ENCODE measurements at regions not wholly inside any gene's neighbourhood (a gene's known extent, or its start where the extent isn't known, plus 50 kb on each side); places are given as distances from the start of the nearest gene placed in this dataset.

- Histone ChIP-seq H3K9me3 (ENCODE audit: insufficient read depth, low read length) (no peaks in the 10 kb centered on the region), H3K9ac (ENCODE audit: low read length) (no peak overlapping the region)
Observed at GRCh38 chr15:52923626-52924025, 133.5 kb upstream of the ONECUT1 start.

GRCh38 chr15:52922871-52923270, 132.7 kb upstream of the ONECUT1 start:
- Histone ChIP-seq H4K20me1 (ENCODE audit: low read depth, low read length) (no peaks in the 10 kb centered on the region), H3K4me3 (ENCODE audit: insufficient read depth, low read length, poor library complexity, severe bottlenecking) (no peak overlapping the region), H3K27me3 (ENCODE audit: low read length) (no peaks in the 10 kb centered on the region), H2AFZ (ENCODE audit: low read depth, low read length, severe bottlenecking) (no peak overlapping the region), H3K79me2 (ENCODE audit: insufficient read depth, low read length) (no peaks in the 10 kb centered on the region), H3K4me2 (ENCODE audit: low read depth, low read length, poor library complexity, severe bottlenecking) (no peak overlapping the region), H3K27ac (ENCODE audit: low read depth, low read length) (no peak overlapping the region), H3K36me3 (ENCODE audit: low read length) (no peaks in the 10 kb centered on the region), H3K9me3 (ENCODE audit: insufficient read depth, low read length) (no peaks in the 10 kb centered on the region), H3K9me2 (replicated peaks; ENCODE audit: insufficient read depth, low read length) (no peaks in the 10 kb centered on the region), H3K9ac (ENCODE audit: low read length) (no peak overlapping the region), H3F3A (ENCODE audit: insufficient read depth) (no peaks in the 10 kb centered on the region)
- TF ChIP-seq CTCF (IDR thresholded peaks at IDR 0.05; ENCODE audit: insufficient read depth, low read length, poor library complexity, severe bottlenecking) (no peak), EZH2phosphoT487 (conservative IDR thresholded peaks at IDR 0.05; ENCODE audit: low read length) (no peak)

More at GRCh38 chr15:52923626-52924025, 133.5 kb upstream of the ONECUT1 start:
- H3K4me2 ChIP-seq (ENCODE audit: low read depth, low read length, poor library complexity, severe bottlenecking) = no peak overlapping the region
- no peaks in the 10 kb centered on the region for H3K36me3 ChIP-seq (ENCODE audit: low read length)
- H3K4me3 ChIP-seq (ENCODE audit: insufficient read depth, low read length, poor library complexity, severe bottlenecking) = no peak overlapping the region
- no peaks in the 10 kb centered on the region for H3K27me3 ChIP-seq (ENCODE audit: low read length)
- H4K20me1 ChIP-seq (ENCODE audit: low read depth, low read length) = no peaks in the 10 kb centered on the region
- no peaks in the 10 kb centered on the region for H3F3A ChIP-seq (ENCODE audit: insufficient read depth)
- no peaks in the 10 kb centered on the region for H3K9me2 ChIP-seq (replicated peaks; ENCODE audit: insufficient read depth, low read length)
- TF ChIP-seq EZH2phosphoT487 (conservative IDR thresholded peaks at IDR 0.05; ENCODE audit: low read length) = no peak
- no peak for TF ChIP-seq CTCF (IDR thresholded peaks at IDR 0.05; ENCODE audit: insufficient read depth, low read length, poor library complexity, severe bottlenecking)
- no peak overlapping the region for H2AFZ ChIP-seq (ENCODE audit: low read depth, low read length, severe bottlenecking)
- no peak overlapping the region for H3K27ac ChIP-seq (ENCODE audit: low read depth, low read length)
- no peaks in the 10 kb centered on the region for H3K79me2 ChIP-seq (ENCODE audit: insufficient read depth, low read length)

- Histone ChIP-seq H3K4me3 (ENCODE audit: insufficient read depth, low read length, poor library complexity, severe bottlenecking) (no peak overlapping the region), H4K20me1 (ENCODE audit: low read depth, low read length) (no peaks in the 10 kb centered on the region)
Observed at GRCh38 chr15:52912172-52912571, 122.0 kb upstream of the ONECUT1 start.

More at GRCh38 chr15:52912172-52912571, 122.0 kb upstream of the ONECUT1 start:
- no peaks in the 10 kb centered on the region for H3K36me3 ChIP-seq (ENCODE audit: low read length)
- TF ChIP-seq CTCF (IDR thresholded peaks at IDR 0.05; ENCODE audit: insufficient read depth, low read length, poor library complexity, severe bottlenecking) (no peak), EZH2phosphoT487 (conservative IDR thresholded peaks at IDR 0.05; ENCODE audit: low read length) (no peak)
- H3F3A ChIP-seq (ENCODE audit: insufficient read depth) = no peaks in the 10 kb centered on the region
- H3K9ac ChIP-seq (ENCODE audit: low read length) = no peak overlapping the region
- H2AFZ ChIP-seq (ENCODE audit: low read depth, low read length, severe bottlenecking) = no peak overlapping the region
- no peaks in the 10 kb centered on the region for H3K9me2 ChIP-seq (replicated peaks; ENCODE audit: insufficient read depth, low read length)
- no peak overlapping the region for H3K4me2 ChIP-seq (ENCODE audit: low read depth, low read length, poor library complexity, severe bottlenecking)
- no peaks in the 10 kb centered on the region for H3K9me3 ChIP-seq (ENCODE audit: insufficient read depth, low read length)
- no peak overlapping the region for H3K27ac ChIP-seq (ENCODE audit: low read depth, low read length)
- H3K27me3 ChIP-seq (ENCODE audit: low read length) = no peaks in the 10 kb centered on the region
- H3K79me2 ChIP-seq (ENCODE audit: insufficient read depth, low read length) = no peaks in the 10 kb centered on the region

All from SU-DHL-6 (cell line).